HepG2 (cell line): ENCODE measurements at regions not wholly inside any gene's neighbourhood (a gene's known extent, or its start where the extent isn't known, plus 50 kb on each side); places are given as distances from the start of the nearest gene placed in this dataset.

Source experiments
- ATAC-seq: fragments of 200-7000 bp; cut with Tn5 transposase; 3 replicates; pipeline ENCODE4 v1.9.1; 2020; ENCODE audit warnings: mild to moderate bottlenecking, moderate library complexity
- BruUV-seq: library from RNA; stranded (reverse); fragments of 400-500 nt; replicated peaks from 2 replicates; lab custom pipeline; 2021; lab: Mats Ljungman, UMichigan
- CTCF ChIA-PET: fragments of 300-600 bp; formaldehyde crosslinking; extraction: SDS; loops from one replicate; lab custom pipeline; 2021; ENCODE audit warnings: low total read pairs, inconsistent platforms, low intra/inter-chr PET ratio; lab: Yijun Ruan, JAX
- POLR2A ChIA-PET: fragments of 350-600 bp; sonication (Branson Sonifier 250); formaldehyde crosslinking; loops from one replicate; lab custom pipeline; 2020; ENCODE audit warnings: antibody characterized with exemption, inconsistent platforms; lab: Yijun Ruan, JAX
- DNase-seq: peaks from one replicate; pipeline ENCODE4 v3.0.0-alpha.2; 2015; ENCODE audit warnings: low spot score
- FAIRE-seq: peaks from 3 replicates; lab custom pipeline; 2011; peaks lifted over from hg19 to GRCh38; lab: Jason Lieb, UNC
- H2AFZ ChIP-seq: one replicate; pipeline ENCODE4 v1.6.1; 2011; ENCODE audit warnings: low read length, inconsistent platforms
- H3K27ac ChIP-seq: fragments of 300-600 bp; 3 replicates; pipeline ENCODE4 v1.8.0; 2011; ENCODE audit warnings: mixed run types, mild to moderate bottlenecking, mixed read lengths, low read length, inconsistent platforms; ENCODE audit not compliant: insufficient read depth; ENCODE audit errors: extremely low read length
- H3K27me3 ChIP-seq, 2 experiments: fragments of 200-600 bp in 1 of 2; 2 replicates in 1 of 2; 3 replicates in 1 of 2; pipeline versions ENCODE4 v1.6.0 to v1.8.0; 2011; ENCODE audit warnings: low read length in 2 of 2, mild to moderate bottlenecking in 2 of 2, moderate library complexity in 2 of 2, inconsistent platforms in 1 of 2; ENCODE audit not compliant: insufficient read depth in 2 of 2, control insufficient read depth in 1 of 2
- H3K36me3 ChIP-seq, 2 experiments: fragments of 200-600 bp in 1 of 2; replicated peaks in 1 of 2; 2 replicates in 1 of 2; 3 replicates in 1 of 2; pipeline versions ENCODE4 v1.5.1 to v1.8.0; 2011; ENCODE audit warnings: low read length in 2 of 2, inconsistent platforms in 1 of 2; ENCODE audit not compliant: insufficient read depth in 2 of 2, control insufficient read depth in 1 of 2
- H3K4me1 ChIP-seq: 2 replicates; pipeline ENCODE4 v1.5.1; 2012; ENCODE audit warnings: low read length, inconsistent platforms; ENCODE audit not compliant: insufficient read depth
- H3K4me2 ChIP-seq: 2 replicates; pipeline ENCODE4 v1.6.0; 2011; ENCODE audit warnings: low read depth, low read length, inconsistent platforms
- H3K4me3 ChIP-seq, 3 experiments: fragments of 200-600 bp in 1 of 3; sonication (generic), shearing (Covaris generic) in 1 of 3; replicated peaks in 1 of 3; 2 replicates each; pipeline ENCODE4 v1.5.1; 2011 to 2016; ENCODE audit warnings: low read length in 3 of 3, inconsistent platforms in 2 of 3, low read depth in 2 of 3, mild to moderate bottlenecking in 2 of 3, control low read depth in 1 of 3, mixed read lengths in 1 of 3; ENCODE audit not compliant: insufficient read depth in 1 of 3
- H3K79me2 ChIP-seq: one replicate; pipeline ENCODE4 v1.6.1; 2011; ENCODE audit warnings: low read length, inconsistent platforms; ENCODE audit not compliant: insufficient read depth
- H3K9ac ChIP-seq: 2 replicates; pipeline ENCODE4 v1.6.0; 2011; ENCODE audit warnings: mild to moderate bottlenecking, low read depth, low read length, inconsistent platforms; ENCODE audit not compliant: insufficient read depth
- H3K9me3 ChIP-seq: 2 replicates; pipeline ENCODE4 v1.5.1; 2012; ENCODE audit warnings: mild to moderate bottlenecking, low read length
- H4K20me1 ChIP-seq: 2 replicates; pipeline ENCODE4 v1.6.0; 2011; ENCODE audit warnings: inconsistent platforms, mild to moderate bottlenecking, low read length, moderate library complexity; ENCODE audit not compliant: insufficient read depth
- BRCA1 ChIP-seq: sonication (generic); formaldehyde crosslinking; IDR thresholded peaks from 2 replicates; pipeline ENCODE4 v1.4.0; 2020; ENCODE audit warnings: missing genetic modification reagents
- DNMT1 ChIP-seq: sonication (generic); formaldehyde crosslinking; IDR thresholded peaks from 2 replicates; pipeline ENCODE4 v1.5.1; 2020; ENCODE audit warnings: mild to moderate bottlenecking, missing genetic modification reagents
- KDM6A ChIP-seq: IDR thresholded peaks from 2 replicates; pipeline ENCODE4 v1.6.1; 2016; ENCODE audit warnings: low read depth
- PHB2 ChIP-seq: fragments of 450-650 bp; IDR thresholded peaks from 2 replicates; pipeline ENCODE4 v1.6.1; 2018; ENCODE audit not compliant: partially characterized antibody
- PLRG1 ChIP-seq: fragments of 450-650 bp; conservative IDR thresholded peaks from 2 replicates; pipeline ENCODE4 v1.6.1; 2016
- RARA ChIP-seq: IDR thresholded peaks from 2 replicates; pipeline ENCODE4 v1.6.1; 2016; ENCODE audit warnings: missing genetic modification reagents, missing compliant biosample characterization
- SOX6 ChIP-seq, 2 experiments: fragments of 450-650 bp in 1 of 2; sonication (generic) in 1 of 2; formaldehyde crosslinking in 1 of 2; IDR thresholded peaks; 2 replicates each; pipeline versions ENCODE4 v1.4.0 to v1.6.1; 2017 to 2020; ENCODE audit warnings: antibody characterized with exemption in 1 of 2, mild to moderate bottlenecking in 1 of 2, missing genetic modification reagents in 1 of 2
- ZC3H4 ChIP-seq: sonication (generic); formaldehyde crosslinking; IDR thresholded peaks from 2 replicates; pipeline ENCODE4 v1.4.0; 2020; ENCODE audit warnings: missing genetic modification reagents, borderline replicate concordance
- ZMAT3 ChIP-seq: sonication (generic); formaldehyde crosslinking; conservative IDR thresholded peaks from 2 replicates; pipeline ENCODE4 v1.7.0; 2021; ENCODE audit warnings: missing genetic modification reagents
- ZNF282 ChIP-seq: fragments of 450-650 bp; IDR thresholded peaks from 2 replicates; pipeline ENCODE4 v1.6.1; 2018; ENCODE audit not compliant: partially characterized antibody
- ZNF850 ChIP-seq: sonication (generic); formaldehyde crosslinking; conservative IDR thresholded peaks from 2 replicates; pipeline ENCODE4 v1.9.0; 2021; ENCODE audit warnings: mild to moderate bottlenecking, missing genetic modification reagents
- ZNF891 ChIP-seq: sonication (generic); formaldehyde crosslinking; IDR thresholded peaks from 2 replicates; pipeline ENCODE4 v1.5.0; 2020; ENCODE audit warnings: mild to moderate bottlenecking, missing genetic modification reagents
- WGBS: methylation state at CpG from one replicate; pipeline ENCODE4 v1.1.6; 2017; ENCODE audit warnings: low lambda C conversion rate; 5-methylcytosine and 5-hydroxymethylcytosine counted together
- in situ Hi-C: cut with HindIII; loops from 2 replicates; pipeline ENCODE4 v1.10.0; 2017; ENCODE audit warnings: low pct_unique_long_range_greater_than_20kb; ENCODE audit not compliant: extremely low pct_ligation_motif_present
- intact Hi-C: fragments of 100-400 bp; cut with micrococcal nuclease; formaldehyde crosslinking; loops from one replicate; pipeline ENCODE4 v1.10.0; 2022; ENCODE audit not compliant: unreplicated experiment
- TF ChIP-seq, protein P1 (sequence below): sonication (generic); formaldehyde crosslinking; IDR thresholded peaks from 2 replicates; pipeline ENCODE4 v1.4.0; 2020; ENCODE audit warnings: mild to moderate bottlenecking, missing genetic modification reagents
- TF ChIP-seq, protein P2 (sequence below): sonication (generic); formaldehyde crosslinking; IDR thresholded peaks from 2 replicates; pipeline ENCODE4 v1.5.1; 2020; ENCODE audit warnings: mild to moderate bottlenecking, missing genetic modification reagents, moderate library complexity

DNA sequence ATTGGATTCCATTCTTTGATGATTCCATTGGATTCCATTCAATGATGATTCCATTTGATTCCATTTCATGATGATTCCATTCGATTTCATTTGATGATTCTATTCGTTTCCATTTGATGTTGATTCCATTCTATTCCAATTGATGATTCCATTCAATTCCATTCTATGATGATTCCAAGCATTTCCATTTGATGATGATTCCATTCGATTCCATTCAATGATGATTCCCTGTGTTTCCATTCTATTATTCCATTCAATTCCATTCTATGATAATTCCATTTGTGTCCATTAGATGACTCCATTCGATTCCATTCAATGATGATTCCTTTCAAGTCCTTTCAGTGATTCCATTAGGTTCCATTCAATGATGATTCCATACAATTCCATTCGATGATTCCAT, 1090.5 kb downstream of the RPIA start:
- ATAC-seq = no peak
- Histone ChIP-seq H2AFZ (no peak overlapping the region), H3K4me3 (no peak overlapping the region)
- POLR2A ChIA-PET = no interaction called here
- intact Hi-C loops = no loop called here
- TF ChIP-seq ZMAT3 (no peak), RARA (CRISPR knock-in tag) (no peak), ZNF850 (CRISPR knock-in tag) (no peak), DNMT1 (CRISPR knock-in tag) (no peak), BRCA1 (CRISPR knock-in tag) (no peak), SOX6 (IDR thresholded peaks at IDR 0.05) (0 out of 2 replicates have a peak, but pooled peaks have one; percentile 39), SOX6 (CRISPR knock-in tag; IDR thresholded peaks at IDR 0.05) (no peak), PHB2 (peak; percentile 28), ZNF282 (peak; percentile 94)
- TF ChIP-seq, protein P1, sequence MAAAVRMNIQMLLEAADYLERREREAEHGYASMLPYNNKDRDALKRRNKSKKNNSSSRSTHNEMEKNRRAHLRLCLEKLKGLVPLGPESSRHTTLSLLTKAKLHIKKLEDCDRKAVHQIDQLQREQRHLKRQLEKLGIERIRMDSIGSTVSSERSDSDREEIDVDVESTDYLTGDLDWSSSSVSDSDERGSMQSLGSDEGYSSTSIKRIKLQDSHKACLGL (CRISPR knock-in tag) = no peak
- TF ChIP-seq, all 625 proteins: peak for 3
- FAIRE-seq = no peak
- Histone ChIP-seq H3K4me2 (no peak overlapping the region), H3K4me1 (no peaks in the 10 kb centered on the region), H4K20me1 (no peaks in the 10 kb centered on the region), H3K27ac (no peak overlapping the region), H3K36me3 (no peaks in the 10 kb centered on the region), H3K27me3 (no peaks in the 10 kb centered on the region), H3K9me3 (peaks cover 100% of the 10 kb centered on the region), H3K9ac (no peak overlapping the region), H3K79me2 (no peaks in the 10 kb centered on the region)
- WGBS = 2% methylated on average over 5 of the region's 5 CpGs
- BruUV-seq = no TSS peak
- in situ Hi-C loops = no loop called here
- no peak for DNase-seq
- CTCF ChIA-PET = no interaction called here

DNA sequence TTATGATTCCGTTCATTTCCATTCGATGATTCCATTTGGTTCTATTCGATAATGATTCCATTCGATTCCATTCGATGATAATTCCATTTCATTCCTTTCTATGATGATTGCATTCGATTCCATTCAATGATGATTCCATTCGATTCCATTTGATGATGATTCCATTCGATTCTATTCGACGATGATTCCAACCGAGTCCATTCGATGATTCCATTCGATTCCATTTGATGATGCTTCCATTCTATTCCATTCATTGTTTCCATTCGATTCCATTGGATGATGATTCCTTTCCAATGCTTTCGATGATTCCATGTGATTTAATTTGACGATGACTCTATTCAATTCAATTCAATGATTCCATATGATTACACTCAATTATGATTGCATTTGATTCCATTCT, 1093.5 kb downstream of the RPIA start:
- intact Hi-C loops = no loop called here
- Histone ChIP-seq H3K9ac (no peak overlapping the region), H3K36me3 (no peaks in the 10 kb centered on the region), H3K4me3 (no peak overlapping the region), H3K27ac (no peak overlapping the region), H3K27me3 (no peaks in the 10 kb centered on the region), H3K4me1 (no peaks in the 10 kb centered on the region), H4K20me1 (no peaks in the 10 kb centered on the region), H3K9me3 (peaks cover 100% of the 10 kb centered on the region), H3K79me2 (no peaks in the 10 kb centered on the region), H2AFZ (no peak overlapping the region), H3K4me2 (no peak overlapping the region)
- WGBS = 30% methylated on average over 16 of the region's 16 CpGs
- TF ChIP-seq ZC3H4 (CRISPR knock-in tag) = no peak
- TF ChIP-seq ZNF891 = no peak
- TF ChIP-seq PLRG1 = peak; percentile 92; the same call in 1 of the 2 replicates
- TF ChIP-seq KDM6A (CRISPR knock-in tag) = no peak
- TF ChIP-seq SOX6 (IDR thresholded peaks at IDR 0.05) = 0 out of 2 replicates have a peak, but pooled peaks have one; percentile 7
- no peak for TF ChIP-seq SOX6 (CRISPR knock-in tag; IDR thresholded peaks at IDR 0.05)
- TF ChIP-seq, protein P2, sequence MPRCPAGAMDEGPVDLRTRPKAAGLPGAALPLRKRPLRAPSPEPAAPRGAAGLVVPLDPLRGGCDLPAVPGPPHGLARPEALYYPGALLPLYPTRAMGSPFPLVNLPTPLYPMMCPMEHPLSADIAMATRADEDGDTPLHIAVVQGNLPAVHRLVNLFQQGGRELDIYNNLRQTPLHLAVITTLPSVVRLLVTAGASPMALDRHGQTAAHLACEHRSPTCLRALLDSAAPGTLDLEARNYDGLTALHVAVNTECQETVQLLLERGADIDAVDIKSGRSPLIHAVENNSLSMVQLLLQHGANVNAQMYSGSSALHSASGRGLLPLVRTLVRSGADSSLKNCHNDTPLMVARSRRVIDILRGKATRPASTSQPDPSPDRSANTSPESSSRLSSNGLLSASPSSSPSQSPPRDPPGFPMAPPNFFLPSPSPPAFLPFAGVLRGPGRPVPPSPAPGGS (CRISPR knock-in tag) = no peak
- ChIA-PET POLR2A (no interaction called here), CTCF (no interaction called here)
- ATAC-seq = no peak
- in situ Hi-C loops = no loop called here
- DNase-seq = no peak
- FAIRE-seq = no peak
- BruUV-seq = no TSS peak
